H1 (cell line): ENCODE measurements at regions not wholly inside any gene's neighbourhood (a gene's known extent, or its start where the extent isn't known, plus 50 kb on each side); places are given as distances from the start of the nearest gene placed in this dataset.

ENCODE experiments used
- CTCF ChIA-PET: fragments of 300-600 bp; sonication (Branson Sonifier 250); formaldehyde crosslinking; loops from one replicate; lab custom pipeline; 2021; ENCODE audit not compliant: partially characterized antibody; lab: Charles Lee
- POLR2A ChIA-PET: fragments of 300-600 bp; sonication (Branson Sonifier 250); formaldehyde crosslinking; loops from one replicate; lab custom pipeline; 2021; ENCODE audit warnings: inconsistent platforms; ENCODE audit not compliant: partially characterized antibody; lab: Charles Lee
- DNase-seq, 2 experiments: peaks; one replicate each; pipeline versions ENCODE4 v3.0.0 to v3.0.0-alpha.2; 2010 to 2022; ENCODE audit warnings: low spot score in 2 of 2, low read depth in 1 of 2, mixed read lengths in 1 of 2
- FAIRE-seq: peaks from 2 replicates; lab custom pipeline; 2011; peaks lifted over from hg19 to GRCh38; lab: Jason Lieb, UNC
- H2AFZ ChIP-seq: 2 replicates; pipeline ENCODE4 v1.8.1; 2012; ENCODE audit warnings: low read length, inconsistent platforms
- H2AK5ac ChIP-seq: 2 replicates; pipeline ENCODE4 v1.6.1; 2013; ENCODE audit warnings: low read depth, low read length
- H2BK120ac ChIP-seq: replicated peaks from 2 replicates; pipeline ENCODE3; 2013; ENCODE audit warnings: low read depth, low read length, inconsistent platforms
- H2BK12ac ChIP-seq: 2 replicates; pipeline ENCODE4 v1.6.1; 2013; ENCODE audit warnings: low read depth, low read length
- H2BK15ac ChIP-seq: 2 replicates; pipeline ENCODE4 v1.6.1; 2013; ENCODE audit warnings: low read length
- H2BK20ac ChIP-seq: 2 replicates; pipeline ENCODE4 v1.6.1; 2013; ENCODE audit warnings: low read length
- H2BK5ac ChIP-seq: 2 replicates; pipeline ENCODE4 v1.6.1; 2013; ENCODE audit warnings: low read depth, low read length
- H3K14ac ChIP-seq: 2 replicates; pipeline ENCODE4 v1.6.1; 2013; ENCODE audit warnings: inconsistent platforms; ENCODE audit not compliant: insufficient read length
- H3K18ac ChIP-seq: 2 replicates; pipeline ENCODE4 v1.6.1; 2013; ENCODE audit warnings: low read length; ENCODE audit errors: extremely low read depth
- H3K23ac ChIP-seq: 2 replicates; pipeline ENCODE4 v1.6.1; 2013; ENCODE audit warnings: inconsistent platforms; ENCODE audit not compliant: insufficient read length
- H3K23me2 ChIP-seq: 2 replicates; pipeline ENCODE4 v1.6.1; 2013; ENCODE audit warnings: low read depth, low read length
- H3K27ac ChIP-seq: 2 replicates; pipeline ENCODE4 v1.6.1; 2011; ENCODE audit warnings: low read depth, low read length, inconsistent platforms
- H3K27me3 ChIP-seq, 4 experiments: replicated peaks in 1 of 4; 1 replicate in 1 of 4; 2 replicates in 3 of 4; pipeline versions ENCODE4 v1.6.1 to v1.8.1; 2011 to 2013; ENCODE audit warnings: low read length in 3 of 4, mild to moderate bottlenecking in 3 of 4, inconsistent platforms in 2 of 4, mixed read lengths in 2 of 4, moderate library complexity in 1 of 4; ENCODE audit not compliant: control insufficient read depth in 3 of 4, insufficient read depth in 3 of 4; ENCODE audit errors: extremely low read depth in 1 of 4
- H3K36me3 ChIP-seq, 4 experiments: 2 replicates each; pipeline versions ENCODE4 v1.6.1 to v1.8.1; 2011 to 2013; ENCODE audit warnings: mild to moderate bottlenecking in 4 of 4, low read length in 3 of 4, moderate library complexity in 2 of 4, control low read depth in 1 of 4, inconsistent platforms in 1 of 4; ENCODE audit not compliant: insufficient read depth in 4 of 4, control insufficient read depth in 2 of 4
- H3K4ac ChIP-seq: replicated peaks from 2 replicates; pipeline ENCODE3; 2013; ENCODE audit warnings: low read length, low read depth, mixed read lengths, inconsistent platforms; ENCODE audit not compliant: insufficient read length
- H3K4me1 ChIP-seq, 4 experiments: replicated peaks in 1 of 4; 1 replicate in 1 of 4; 2 replicates in 3 of 4; pipeline versions ENCODE4 v1.6.1 to v1.8.1; 2011 to 2013; ENCODE audit warnings: low read length in 3 of 4, inconsistent platforms in 2 of 4, mixed read lengths in 1 of 4; ENCODE audit not compliant: insufficient read depth in 4 of 4, control insufficient read depth in 3 of 4
- H3K4me2 ChIP-seq, 2 experiments: 2 replicates each; pipeline versions ENCODE4 v1.6.1 to v1.8.1; 2011 to 2013; ENCODE audit warnings: low read depth in 2 of 2, low read length in 2 of 2, control low read depth in 1 of 2, inconsistent platforms in 1 of 2, mild to moderate bottlenecking in 1 of 2; ENCODE audit not compliant: insufficient read depth in 1 of 2
- H3K4me3 ChIP-seq, 4 experiments: fragments of 200-600, 300-600 bp in 1 of 4; sonication (generic), shearing (Covaris generic), sonication (Bioruptor Twin) in 1 of 4; 2 replicates each; pipeline versions ENCODE4 v1.5.1 to v1.8.1; 2011 to 2016; ENCODE audit warnings: low read length in 4 of 4, low read depth in 3 of 4, control low read depth in 2 of 4, inconsistent platforms in 2 of 4, mild to moderate bottlenecking in 2 of 4, mixed read lengths in 1 of 4, moderate library complexity in 1 of 4; ENCODE audit not compliant: insufficient read depth in 2 of 4; ENCODE audit errors: extremely low read depth in 1 of 4
- H3K56ac ChIP-seq: replicated peaks from 2 replicates; pipeline ENCODE3; 2013; ENCODE audit warnings: low read depth, mild to moderate bottlenecking, mixed read lengths, low read length, inconsistent platforms; ENCODE audit not compliant: insufficient read length
- H3K79me1 ChIP-seq: 2 replicates; pipeline ENCODE4 v1.6.1; 2013; ENCODE audit warnings: low read depth, low read length, control low read depth
- H3K79me2 ChIP-seq, 2 experiments: 2 replicates each; pipeline versions ENCODE4 v1.6.1 to v1.8.1; 2012 to 2013; ENCODE audit warnings: low read length in 2 of 2, mild to moderate bottlenecking in 2 of 2, inconsistent platforms in 1 of 2; ENCODE audit not compliant: insufficient read depth in 2 of 2, control insufficient read depth in 1 of 2
- H3K9ac ChIP-seq, 4 experiments: replicated peaks in 1 of 4; 1 replicate in 1 of 4; 2 replicates in 3 of 4; pipeline versions ENCODE4 v1.6.1 to v1.8.1; 2011 to 2013; ENCODE audit warnings: low read depth in 3 of 4, low read length in 3 of 4, control low read depth in 2 of 4, mild to moderate bottlenecking in 2 of 4, moderate library complexity in 2 of 4, inconsistent platforms in 1 of 4; ENCODE audit errors: extremely low read depth in 1 of 4
- H3K9me3 ChIP-seq, 2 experiments: 2 replicates each; pipeline versions ENCODE4 v1.6.1 to v1.8.1; 2012 to 2013; ENCODE audit warnings: mild to moderate bottlenecking in 2 of 2, moderate library complexity in 2 of 2, control low read depth in 1 of 2, inconsistent platforms in 1 of 2, low read depth in 1 of 2, low read length in 1 of 2, mixed read lengths in 1 of 2; ENCODE audit not compliant: insufficient read depth in 2 of 2
- H4K20me1 ChIP-seq, 2 experiments: replicated peaks in 1 of 2; 2 replicates each; pipeline versions ENCODE3 to v1.8.1; 2011 to 2013; ENCODE audit warnings: inconsistent platforms in 2 of 2, low read length in 2 of 2, mild to moderate bottlenecking in 1 of 2; ENCODE audit not compliant: insufficient read depth in 2 of 2, control insufficient read depth in 1 of 2
- H4K5ac ChIP-seq: 2 replicates; pipeline ENCODE4 v1.6.1; 2013; ENCODE audit warnings: low read length, low read depth, mixed read lengths, inconsistent platforms; ENCODE audit not compliant: insufficient read length
- H4K8ac ChIP-seq: 2 replicates; pipeline ENCODE4 v1.8.0; 2013; ENCODE audit warnings: mild to moderate bottlenecking, moderate library complexity, low read length, inconsistent platforms; ENCODE audit not compliant: insufficient read depth; ENCODE audit errors: extremely low read depth
- H4K91ac ChIP-seq: replicated peaks from 2 replicates; pipeline ENCODE3; 2013; ENCODE audit warnings: low read length, mixed read lengths, inconsistent platforms; ENCODE audit not compliant: insufficient read length
- ASH2L ChIP-seq: fragments of 200-600, 300-600 bp; sonication (generic); IDR thresholded peaks from one replicate; pipeline ENCODE4 v1.7.1; 2017; ENCODE audit warnings: low read length
- BRCA1 ChIP-seq: IDR thresholded peaks from 2 replicates; pipeline ENCODE4 v1.6.1; 2012; ENCODE audit warnings: low read depth, low read length, improper control_type of control experiment
- CREB1 ChIP-seq: IDR thresholded peaks from 2 replicates; pipeline ENCODE4 v1.6.1; 2012; ENCODE audit warnings: inconsistent platforms
- SIX5 ChIP-seq: IDR thresholded peaks from 2 replicates; pipeline ENCODE4 v1.6.1; 2011; ENCODE audit warnings: mild to moderate bottlenecking, low read depth, low read length
- SRF ChIP-seq: IDR thresholded peaks from 2 replicates; pipeline ENCODE4 v1.6.1; 2011; ENCODE audit warnings: mild to moderate bottlenecking, low read depth, low read length, moderate library complexity
- TAF1 ChIP-seq: IDR thresholded peaks from 2 replicates; pipeline ENCODE4 v1.6.1; 2011; ENCODE audit warnings: mild to moderate bottlenecking, low read depth, low read length
- WGBS, 2 experiments: shearing (Covaris generic) in 1 of 2; methylation state at CpG; one replicate each; pipeline versions ENCODE4 v1.1.6 to v1.1.7; 2013 to 2015; ENCODE audit warnings: low lambda C conversion rate in 2 of 2, mixed read lengths in 2 of 2, inconsistent platforms in 1 of 2, low coverage in 1 of 2, missing lambda C conversion rate in 1 of 2; ENCODE audit not compliant: insufficient replicate concordance in 2 of 2, insufficient coverage in 1 of 2, insufficient read length in 1 of 2; ENCODE audit errors: extremely low coverage in 1 of 2, missing lambda C conversion rate in 1 of 2; 5-methylcytosine and 5-hydroxymethylcytosine counted together
- TF ChIP-seq, protein P1 (sequence below): IDR thresholded peaks from 2 replicates; pipeline ENCODE4 v1.6.1; 2012; ENCODE audit warnings: inconsistent platforms

DNA sequence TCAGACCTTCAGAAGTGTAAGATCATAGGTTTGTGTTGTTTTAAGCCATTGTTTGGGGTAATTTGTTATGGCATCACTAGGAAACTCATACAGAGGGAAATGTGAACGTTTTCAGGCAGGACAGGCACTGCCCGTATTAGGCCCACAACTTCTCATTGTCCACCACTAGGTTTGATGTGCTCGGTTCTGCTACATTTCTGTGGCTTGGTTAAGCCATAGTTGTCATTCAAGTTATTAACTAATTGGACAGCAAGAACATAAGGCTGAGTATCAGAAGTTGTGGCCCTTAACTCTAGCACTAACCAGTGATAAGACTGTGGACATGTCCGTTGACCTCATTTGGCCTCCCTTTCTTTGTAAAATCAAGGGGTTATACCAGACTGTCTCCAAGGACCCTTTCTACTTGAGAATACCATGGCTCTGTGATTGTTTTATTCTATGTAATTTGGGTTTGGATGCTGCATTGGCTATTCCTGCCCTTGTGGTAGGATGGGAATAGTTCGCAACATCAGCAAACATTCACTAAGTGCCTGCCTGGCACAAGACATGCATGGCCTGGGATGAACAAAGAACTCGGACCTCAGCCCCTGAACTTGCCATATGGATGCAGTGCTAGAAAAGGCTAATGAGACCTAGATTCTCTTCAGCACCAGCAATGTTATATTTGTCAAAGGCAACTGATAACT lies 85.7 kb downstream of the CCDC71L start:
- H3K36me3 ChIP-seq: no peaks in the 10 kb centered on the region
- H3K79me2 ChIP-seq: no peaks in the 10 kb centered on the region
- H3K14ac ChIP-seq: no peak overlapping the region
- no peak overlapping the region for H3K4me3 ChIP-seq
- H3K23ac ChIP-seq: no peak overlapping the region
- POLR2A ChIA-PET: no interaction called here
- no peaks in the 10 kb centered on the region for H3K79me1 ChIP-seq
- no peaks in the 10 kb centered on the region for H3K27me3 ChIP-seq
- no peak overlapping the region for H3K56ac ChIP-seq
- no peak overlapping the region for H2BK20ac ChIP-seq
- 91% methylated on average over 6 of the region's 6 CpGs; no CpG with 5 or more reads in 1 of the 2 experiments for WGBS, 2 experiments
- no peak overlapping the region for H2BK15ac ChIP-seq
- H3K4ac ChIP-seq: no peak overlapping the region
- no peak overlapping the region for H3K27ac ChIP-seq
- no peak overlapping the region for H3K4me2 ChIP-seq
- no peak overlapping the region for H3K9ac ChIP-seq
- H3K23me2 ChIP-seq: no peaks in the 10 kb centered on the region
- no peak overlapping the region for H2BK5ac ChIP-seq
- H3K9me3 ChIP-seq: no peaks in the 10 kb centered on the region
- H4K20me1 ChIP-seq: no peaks in the 10 kb centered on the region
- H4K5ac ChIP-seq: no peak overlapping the region
- TF ChIP-seq ASH2L: no peak
- no peak for TF ChIP-seq BRCA1
- TF ChIP-seq SIX5: no peak
- no peak for TF ChIP-seq TAF1
- no peak for TF ChIP-seq SRF
- no peak for TF ChIP-seq CREB1
- TF ChIP-seq, protein P1, sequence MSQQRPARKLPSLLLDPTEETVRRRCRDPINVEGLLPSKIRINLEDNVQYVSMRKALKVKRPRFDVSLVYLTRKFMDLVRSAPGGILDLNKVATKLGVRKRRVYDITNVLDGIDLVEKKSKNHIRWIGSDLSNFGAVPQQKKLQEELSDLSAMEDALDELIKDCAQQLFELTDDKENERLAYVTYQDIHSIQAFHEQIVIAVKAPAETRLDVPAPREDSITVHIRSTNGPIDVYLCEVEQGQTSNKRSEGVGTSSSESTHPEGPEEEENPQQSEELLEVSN: no peak
- CTCF ChIA-PET: no interaction called here
- no peak overlapping the region for H2BK12ac ChIP-seq
- no peak overlapping the region for H4K91ac ChIP-seq
- no peak overlapping the region for H4K8ac ChIP-seq
- H3K4me1 ChIP-seq: no peaks in the 10 kb centered on the region
- no peak overlapping the region for H2BK120ac ChIP-seq
- FAIRE-seq (no peak), DNase-seq (no peak)
- no peak overlapping the region for H3K18ac ChIP-seq
- no peak overlapping the region for H2AK5ac ChIP-seq
- no peak overlapping the region for H2AFZ ChIP-seq
